ENCODE measurements at regions not wholly inside any gene's neighbourhood (a gene's known extent, or its start where the extent isn't known, plus 50 kb on each side); places are given as distances from the start of the nearest gene placed in this dataset.

DNA sequence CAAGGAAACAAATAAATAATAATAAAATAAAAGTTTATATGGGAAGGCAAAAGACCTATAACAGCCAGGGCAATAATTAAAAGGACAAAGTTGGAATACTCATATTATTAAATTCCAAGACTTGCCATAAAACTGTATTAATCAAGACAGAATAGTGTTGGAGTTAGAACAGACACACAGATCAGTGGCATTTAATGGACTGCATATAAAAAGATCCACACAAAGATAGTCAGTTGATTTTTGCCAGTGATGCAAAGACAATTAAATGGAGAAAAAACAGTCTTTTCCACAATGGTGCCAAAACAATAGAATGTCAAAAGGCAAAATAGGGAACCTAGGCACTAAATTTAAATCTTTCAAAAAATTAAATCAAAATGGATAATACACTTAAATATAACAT, 587.1 kb upstream of the GRIA3 start:
- no peak for TF ChIP-seq POLR2A (IDR thresholded peaks at IDR 0.05)
- TF ChIP-seq, protein P1, sequence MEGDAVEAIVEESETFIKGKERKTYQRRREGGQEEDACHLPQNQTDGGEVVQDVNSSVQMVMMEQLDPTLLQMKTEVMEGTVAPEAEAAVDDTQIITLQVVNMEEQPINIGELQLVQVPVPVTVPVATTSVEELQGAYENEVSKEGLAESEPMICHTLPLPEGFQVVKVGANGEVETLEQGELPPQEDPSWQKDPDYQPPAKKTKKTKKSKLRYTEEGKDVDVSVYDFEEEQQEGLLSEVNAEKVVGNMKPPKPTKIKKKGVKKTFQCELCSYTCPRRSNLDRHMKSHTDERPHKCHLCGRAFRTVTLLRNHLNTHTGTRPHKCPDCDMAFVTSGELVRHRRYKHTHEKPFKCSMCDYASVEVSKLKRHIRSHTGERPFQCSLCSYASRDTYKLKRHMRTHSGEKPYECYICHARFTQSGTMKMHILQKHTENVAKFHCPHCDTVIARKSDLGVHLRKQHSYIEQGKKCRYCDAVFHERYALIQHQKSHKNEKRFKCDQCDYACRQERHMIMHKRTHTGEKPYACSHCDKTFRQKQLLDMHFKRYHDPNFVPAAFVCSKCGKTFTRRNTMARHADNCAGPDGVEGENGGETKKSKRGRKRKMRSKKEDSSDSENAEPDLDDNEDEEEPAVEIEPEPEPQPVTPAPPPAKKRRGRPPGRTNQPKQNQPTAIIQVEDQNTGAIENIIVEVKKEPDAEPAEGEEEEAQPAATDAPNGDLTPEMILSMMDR (IDR thresholded peaks at IDR 0.05): no peak
